22Rv1 (cell line): ENCODE measurements at regions not wholly inside any gene's neighbourhood (a gene's known extent, or its start where the extent isn't known, plus 50 kb on each side); places are given as distances from the start of the nearest gene placed in this dataset.

Experiments used
- ZFX ChIP-seq: fragments of 450-650 bp; IDR thresholded peaks from 2 replicates; pipeline ENCODE4 v1.6.1; 2017; ENCODE audit warnings: antibody characterized with exemption, borderline replicate concordance
- TF ChIP-seq, protein P1 (sequence below): fragments of 450-650 bp; IDR thresholded peaks from 2 replicates; pipeline ENCODE4 v1.5.1; 2017; ENCODE audit warnings: mild to moderate bottlenecking

DNA sequence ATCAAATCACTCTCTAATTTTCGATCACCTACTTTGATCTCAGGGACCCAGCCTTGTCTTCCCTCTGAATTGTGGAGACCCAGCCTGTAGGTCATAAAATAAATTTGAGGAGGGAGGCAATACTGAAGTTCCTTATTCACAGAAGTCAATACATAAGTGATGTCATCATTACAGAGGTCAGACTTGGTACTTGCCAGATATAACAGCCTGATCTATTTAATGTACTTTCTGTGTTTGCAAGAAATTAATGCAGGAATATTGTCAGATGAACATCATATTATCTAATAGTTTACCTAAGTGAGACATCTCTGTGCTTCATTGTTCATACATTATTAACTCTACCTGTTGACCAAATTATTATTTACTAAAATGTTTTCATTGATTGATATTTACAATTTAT lies 105.6 kb downstream of the GPAM start:
- TF ChIP-seq, protein P1, sequence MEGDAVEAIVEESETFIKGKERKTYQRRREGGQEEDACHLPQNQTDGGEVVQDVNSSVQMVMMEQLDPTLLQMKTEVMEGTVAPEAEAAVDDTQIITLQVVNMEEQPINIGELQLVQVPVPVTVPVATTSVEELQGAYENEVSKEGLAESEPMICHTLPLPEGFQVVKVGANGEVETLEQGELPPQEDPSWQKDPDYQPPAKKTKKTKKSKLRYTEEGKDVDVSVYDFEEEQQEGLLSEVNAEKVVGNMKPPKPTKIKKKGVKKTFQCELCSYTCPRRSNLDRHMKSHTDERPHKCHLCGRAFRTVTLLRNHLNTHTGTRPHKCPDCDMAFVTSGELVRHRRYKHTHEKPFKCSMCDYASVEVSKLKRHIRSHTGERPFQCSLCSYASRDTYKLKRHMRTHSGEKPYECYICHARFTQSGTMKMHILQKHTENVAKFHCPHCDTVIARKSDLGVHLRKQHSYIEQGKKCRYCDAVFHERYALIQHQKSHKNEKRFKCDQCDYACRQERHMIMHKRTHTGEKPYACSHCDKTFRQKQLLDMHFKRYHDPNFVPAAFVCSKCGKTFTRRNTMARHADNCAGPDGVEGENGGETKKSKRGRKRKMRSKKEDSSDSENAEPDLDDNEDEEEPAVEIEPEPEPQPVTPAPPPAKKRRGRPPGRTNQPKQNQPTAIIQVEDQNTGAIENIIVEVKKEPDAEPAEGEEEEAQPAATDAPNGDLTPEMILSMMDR, result no peak
- TF ChIP-seq ZFX, result no peak
